SK-N-SH treated with all-trans-retinoic acid at 6 μM for 48 hours (cell line): ENCODE measurements at regions not wholly inside any gene's neighbourhood (a gene's known extent, or its start where the extent isn't known, plus 50 kb on each side); places are given as distances from the start of the nearest gene placed in this dataset.

ENCODE experiments used
- ATAC-seq: fragments of 200-7000 bp; cut with Tn5 transposase; 3 replicates; pipeline ENCODE4 v1.9.1; 2020; ENCODE audit warnings: mild to moderate bottlenecking, moderate library complexity
- ARNTL ChIP-seq: fragments of 450-650 bp; formaldehyde crosslinking; IDR thresholded peaks from 2 replicates; pipeline ENCODE4 v1.5.0; 2020; ENCODE audit warnings: low read depth, mild to moderate bottlenecking, moderate library complexity, borderline replicate concordance
- BACH2 ChIP-seq: fragments of 250-450 bp; sonication (Bioruptor Pico); IDR thresholded peaks from 2 replicates; pipeline ENCODE4 v1.9.0; 2021; ENCODE audit warnings: mild to moderate bottlenecking, borderline replicate concordance
- CSDC2 ChIP-seq: fragments of 250-450 bp; sonication (Bioruptor Pico); IDR thresholded peaks from 2 replicates; pipeline ENCODE4 v1.5.0; 2020; ENCODE audit warnings: mild to moderate bottlenecking, moderate library complexity
- CSRNP3 ChIP-seq: fragments of 250-450 bp; sonication (Bioruptor Pico); IDR thresholded peaks from 2 replicates; pipeline ENCODE4 v1.5.1; 2021; ENCODE audit warnings: mild to moderate bottlenecking, moderate library complexity
- ESRRG ChIP-seq: fragments of 250-450 bp; sonication (Bioruptor Pico); IDR thresholded peaks from 2 replicates; pipeline ENCODE4 v1.6.1; 2021; ENCODE audit warnings: mild to moderate bottlenecking
- GLIS3 ChIP-seq: fragments of 250-450 bp; sonication (Bioruptor Pico); IDR thresholded peaks from 2 replicates; pipeline ENCODE4 v1.5.0; 2020; ENCODE audit warnings: mild to moderate bottlenecking, moderate library complexity
- ISL1 ChIP-seq: fragments of 250-450 bp; sonication (Bioruptor Pico); IDR thresholded peaks from 2 replicates; pipeline ENCODE4 v2.1.2; 2022; ENCODE audit warnings: mild to moderate bottlenecking, moderate library complexity
- OSR1 ChIP-seq: fragments of 250-450 bp; sonication (Bioruptor Pico); IDR thresholded peaks from 2 replicates; pipeline ENCODE4 v1.8.0; 2022; ENCODE audit warnings: moderate library complexity, mild to moderate bottlenecking, inconsistent platforms
- PATZ1 ChIP-seq: fragments of 250-450 bp; sonication (Bioruptor Pico); IDR thresholded peaks from 2 replicates; pipeline ENCODE4 v1.8.0; 2020; ENCODE audit warnings: mild to moderate bottlenecking, moderate library complexity, borderline replicate concordance
- POU6F1 ChIP-seq: fragments of 250-450 bp; sonication (Bioruptor Pico); IDR thresholded peaks from 2 replicates; pipeline ENCODE4 v1.8.0; 2021; ENCODE audit warnings: low read depth, mild to moderate bottlenecking, moderate library complexity, borderline replicate concordance
- PPARA ChIP-seq: fragments of 250-450 bp; sonication (Bioruptor Pico); IDR thresholded peaks from 2 replicates; pipeline ENCODE4 v1.5.0; 2020; ENCODE audit warnings: mild to moderate bottlenecking, borderline replicate concordance
- RARB ChIP-seq: fragments of 250-450 bp; sonication (Bioruptor Pico); IDR thresholded peaks from 2 replicates; pipeline ENCODE4 v1.8.0; 2021; ENCODE audit warnings: mild to moderate bottlenecking, moderate library complexity
- SNAI2 ChIP-seq: fragments of 250-450 bp; sonication (Bioruptor Pico); IDR thresholded peaks from 2 replicates; pipeline ENCODE4 v1.5.0; 2020; ENCODE audit warnings: mild to moderate bottlenecking, moderate library complexity
- TCF4 ChIP-seq: fragments of 250-450 bp; sonication (Bioruptor Pico); IDR thresholded peaks from 2 replicates; pipeline ENCODE4 v1.8.0; 2021; ENCODE audit warnings: mild to moderate bottlenecking, moderate library complexity, borderline replicate concordance
- TOX ChIP-seq: fragments of 250-450 bp; sonication (Bioruptor Pico); IDR thresholded peaks from 2 replicates; pipeline ENCODE4 v1.8.0; 2021; ENCODE audit warnings: mild to moderate bottlenecking, moderate library complexity, borderline replicate concordance
- TSHZ2 ChIP-seq: fragments of 250-450 bp; sonication (Bioruptor Pico); IDR thresholded peaks from 2 replicates; pipeline ENCODE4 v1.5.0; 2020; ENCODE audit warnings: mild to moderate bottlenecking, moderate library complexity
- ZC3H10 ChIP-seq: fragments of 250-450 bp; sonication (Bioruptor Pico); IDR thresholded peaks from 2 replicates; pipeline ENCODE4 v1.5.1; 2021; ENCODE audit warnings: mild to moderate bottlenecking, moderate library complexity
- ZFP3 ChIP-seq: fragments of 250-450 bp; sonication (Bioruptor Pico); IDR thresholded peaks from 2 replicates; pipeline ENCODE4 v1.5.0; 2020; ENCODE audit warnings: mild to moderate bottlenecking, moderate library complexity
- ZFP30 ChIP-seq: fragments of 450-650 bp; formaldehyde crosslinking; IDR thresholded peaks from 2 replicates; pipeline ENCODE4 v1.5.0; 2022; ENCODE audit warnings: mild to moderate bottlenecking, moderate library complexity
- ZNF565 ChIP-seq: fragments of 450-650 bp; formaldehyde crosslinking; conservative IDR thresholded peaks from 2 replicates; pipeline ENCODE4 v1.5.0; 2020; ENCODE audit warnings: low read depth, mild to moderate bottlenecking, moderate library complexity
- ZNF70 ChIP-seq: fragments of 450-650 bp; formaldehyde crosslinking; IDR thresholded peaks from 2 replicates; pipeline ENCODE4 v1.5.0; 2020; ENCODE audit warnings: mild to moderate bottlenecking, moderate library complexity
- ZNF8 ChIP-seq: fragments of 450-650 bp; formaldehyde crosslinking; IDR thresholded peaks from 2 replicates; pipeline ENCODE4 v1.5.0; 2020; ENCODE audit warnings: mild to moderate bottlenecking, moderate library complexity
- TF ChIP-seq, protein P1 (sequence below): fragments of 250-450 bp; sonication (Bioruptor Pico); IDR thresholded peaks from 2 replicates; pipeline ENCODE4 v1.5.1; 2020; ENCODE audit warnings: low read depth, mild to moderate bottlenecking, moderate library complexity

- no peak for TF ChIP-seq ZFP3 (CRISPR knock-in tag)
- TF ChIP-seq ISL1, result no peak
- TF ChIP-seq, all 23 proteins: peak for 0
Observed at GRCh38 chr6:85186546-85187175, 263.2 kb upstream of the NT5E start (continued).

DNA sequence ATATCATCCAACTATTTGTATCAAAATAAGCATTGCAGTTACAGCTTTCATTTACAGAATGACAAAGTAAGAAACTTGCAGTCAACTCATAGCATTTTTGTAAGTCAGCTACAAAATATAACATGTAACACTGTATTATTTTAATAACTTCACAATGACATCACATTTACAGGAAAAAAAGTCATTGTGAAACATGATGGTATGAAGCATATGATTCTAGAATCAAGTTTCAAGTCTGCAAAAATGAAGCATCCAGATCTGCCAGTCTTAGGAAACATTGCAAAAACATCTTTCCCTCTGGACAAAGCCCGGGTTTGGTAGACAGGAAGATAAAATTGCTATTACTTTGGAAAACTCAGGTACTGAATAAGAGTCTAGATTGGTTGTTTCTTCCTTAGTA, 263.9 kb upstream of the NT5E start:
- no peak for ATAC-seq
- TF ChIP-seq TOX (CRISPR knock-in tag) (no peak), SNAI2 (CRISPR knock-in tag) (no peak), PATZ1 (CRISPR knock-in tag) (no peak), RARB (CRISPR knock-in tag) (no peak), ZFP3 (CRISPR knock-in tag) (no peak), ZNF8 (CRISPR knock-in tag) (no peak), PPARA (no peak), ARNTL (CRISPR knock-in tag) (no peak), TCF4 (CRISPR knock-in tag) (no peak), TSHZ2 (CRISPR knock-in tag) (no peak), OSR1 (CRISPR knock-in tag) (no peak), ZNF70 (no peak), ZFP30 (CRISPR knock-in tag) (no peak), GLIS3 (CRISPR knock-in tag) (no peak), POU6F1 (CRISPR knock-in tag) (no peak), ZNF565 (CRISPR knock-in tag) (no peak), ESRRG (CRISPR knock-in tag) (no peak)
- TF ChIP-seq, protein P1, sequence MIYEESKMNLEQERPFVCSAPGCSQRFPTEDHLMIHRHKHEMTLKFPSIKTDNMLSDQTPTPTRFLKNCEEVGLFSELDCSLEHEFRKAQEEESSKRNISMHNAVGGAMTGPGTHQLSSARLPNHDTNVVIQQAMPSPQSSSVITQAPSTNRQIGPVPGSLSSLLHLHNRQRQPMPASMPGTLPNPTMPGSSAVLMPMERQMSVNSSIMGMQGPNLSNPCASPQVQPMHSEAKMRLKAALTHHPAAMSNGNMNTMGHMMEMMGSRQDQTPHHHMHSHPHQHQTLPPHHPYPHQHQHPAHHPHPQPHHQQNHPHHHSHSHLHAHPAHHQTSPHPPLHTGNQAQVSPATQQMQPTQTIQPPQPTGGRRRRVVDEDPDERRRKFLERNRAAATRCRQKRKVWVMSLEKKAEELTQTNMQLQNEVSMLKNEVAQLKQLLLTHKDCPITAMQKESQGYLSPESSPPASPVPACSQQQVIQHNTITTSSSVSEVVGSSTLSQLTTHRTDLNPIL (CRISPR knock-in tag), result no peak

DNA sequence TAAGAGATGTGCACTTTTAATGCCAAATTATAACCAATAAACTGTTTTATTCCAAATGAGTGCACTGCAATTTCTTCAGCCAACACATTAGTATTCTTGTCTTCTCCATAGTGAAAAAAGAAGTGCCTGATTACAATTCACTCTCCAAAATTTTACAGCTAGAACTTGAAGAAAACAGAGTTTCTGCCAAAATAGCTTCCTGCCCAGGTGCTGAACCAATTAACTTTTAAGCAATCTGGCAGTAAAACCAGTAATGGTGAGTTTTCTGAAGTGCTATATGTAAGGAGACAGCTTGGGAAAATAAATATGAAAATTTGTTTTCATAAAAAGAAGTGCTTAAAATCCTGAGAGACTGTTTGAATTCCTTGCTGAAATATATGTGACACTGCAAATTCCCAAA, 266.0 kb upstream of the NT5E start:
- ATAC-seq, result no peak
- no peak for TF ChIP-seq SNAI2 (CRISPR knock-in tag)
- TF ChIP-seq POU6F1 (CRISPR knock-in tag), result no peak
- TF ChIP-seq BACH2 (CRISPR knock-in tag), result no peak
- TF ChIP-seq CSRNP3 (CRISPR knock-in tag), result no peak
- TF ChIP-seq OSR1 (CRISPR knock-in tag), result no peak
- no peak for TF ChIP-seq ZC3H10 (CRISPR knock-in tag)
- TF ChIP-seq, protein P1 (CRISPR knock-in tag), result no peak
- TF ChIP-seq ARNTL (CRISPR knock-in tag), result no peak
- TF ChIP-seq PATZ1 (CRISPR knock-in tag), result no peak
- TF ChIP-seq GLIS3 (CRISPR knock-in tag), result no peak
- TF ChIP-seq ESRRG (CRISPR knock-in tag), result no peak
- no peak for TF ChIP-seq CSDC2
- no peak for TF ChIP-seq TOX (CRISPR knock-in tag)
- no peak for TF ChIP-seq PPARA
- no peak for TF ChIP-seq ZNF565 (CRISPR knock-in tag)
